AG09309 (cell line): ENCODE measurements at regions not wholly inside any gene's neighbourhood (a gene's known extent, or its start where the extent isn't known, plus 50 kb on each side); places are given as distances from the start of the nearest gene placed in this dataset.
A peak's percentile ranks its signal among the peaks of the same experiment; 100 is the strongest.

ENCODE experiments used
- DNase-seq: peaks from one replicate; pipeline ENCODE4 v3.0.0-alpha.2; 2010; ENCODE audit warnings: low read depth
- H3K4me3 ChIP-seq: 2 replicates; pipeline ENCODE4 v1.5.1; 2011; ENCODE audit warnings: mild to moderate bottlenecking, low read depth, low read length, moderate library complexity; ENCODE audit not compliant: control insufficient read depth
- CTCF ChIP-seq: IDR thresholded peaks from 2 replicates; pipeline ENCODE4 v1.5.1; 2011; ENCODE audit warnings: mild to moderate bottlenecking, low read depth, low read length, inconsistent platforms; ENCODE audit not compliant: insufficient read depth, control insufficient read depth; ENCODE audit errors: missing control alignments

DNA sequence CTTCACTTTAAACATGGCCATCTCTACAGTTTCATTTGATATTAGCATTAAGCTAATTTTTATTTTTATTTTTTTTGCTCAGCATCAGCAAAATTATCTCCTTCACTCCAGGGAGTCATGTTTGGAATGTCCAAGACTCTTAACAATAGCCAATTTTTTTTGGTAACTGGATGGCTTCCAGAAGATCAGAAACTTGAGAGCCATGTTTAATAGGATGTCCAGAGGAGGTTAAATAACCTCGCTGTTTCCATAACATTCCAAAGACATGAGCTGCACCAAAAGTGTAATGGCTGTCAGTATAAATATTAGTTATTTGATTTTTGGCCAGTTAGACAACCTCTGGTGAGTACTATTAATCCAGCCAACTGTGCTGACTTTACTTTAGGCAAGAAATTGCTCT, 80.7 kb downstream of the DNTTIP2 start:
- DNase-seq = peak; percentile 83
- no peak for TF ChIP-seq CTCF
- H3K4me3 ChIP-seq = no peak overlapping the region

DNA sequence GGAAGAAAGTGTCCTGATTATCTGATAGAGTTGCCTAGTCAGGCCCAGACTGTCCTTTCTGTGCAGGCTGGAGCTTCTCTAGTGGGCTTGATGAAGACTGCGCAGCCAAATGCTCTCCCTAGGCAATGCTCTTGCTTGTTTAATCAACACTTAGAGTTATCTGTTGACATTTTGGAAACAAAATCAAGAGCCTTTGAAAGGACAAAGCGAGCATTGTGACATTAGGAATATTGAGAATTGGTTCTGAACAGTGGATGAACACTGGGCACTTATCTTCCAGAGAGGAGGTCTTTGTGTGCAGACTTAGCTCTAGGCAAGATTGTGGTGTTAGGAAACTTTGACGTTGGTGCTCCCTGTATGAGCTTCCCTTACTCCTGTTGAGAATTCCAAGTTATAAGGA, 94.5 kb downstream of the DNTTIP2 start:
- TF ChIP-seq CTCF = no peak
- no peak for DNase-seq
- no peak overlapping the region for H3K4me3 ChIP-seq

DNA sequence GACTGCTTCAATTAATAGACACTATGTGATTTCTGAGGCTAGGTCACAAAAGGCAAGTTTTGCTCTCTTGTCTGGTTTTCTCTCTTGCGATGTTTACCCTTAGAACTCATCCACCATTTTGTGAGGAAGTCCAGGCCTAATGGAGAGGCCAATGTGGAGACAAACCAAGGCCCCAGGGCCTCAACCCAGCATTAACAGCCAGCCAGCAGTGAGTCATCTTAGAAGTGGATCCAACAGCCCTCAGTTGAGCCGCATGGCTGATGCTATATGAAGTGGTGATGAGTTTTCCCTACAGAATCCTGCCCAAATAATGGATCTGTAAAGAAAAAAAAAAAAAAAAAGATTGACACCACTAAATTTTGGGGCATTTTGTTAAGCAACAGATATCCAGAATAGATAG, 95.1 kb downstream of the DNTTIP2 start:
- no peak overlapping the region for H3K4me3 ChIP-seq
- no peak for TF ChIP-seq CTCF
- no peak for DNase-seq

DNA sequence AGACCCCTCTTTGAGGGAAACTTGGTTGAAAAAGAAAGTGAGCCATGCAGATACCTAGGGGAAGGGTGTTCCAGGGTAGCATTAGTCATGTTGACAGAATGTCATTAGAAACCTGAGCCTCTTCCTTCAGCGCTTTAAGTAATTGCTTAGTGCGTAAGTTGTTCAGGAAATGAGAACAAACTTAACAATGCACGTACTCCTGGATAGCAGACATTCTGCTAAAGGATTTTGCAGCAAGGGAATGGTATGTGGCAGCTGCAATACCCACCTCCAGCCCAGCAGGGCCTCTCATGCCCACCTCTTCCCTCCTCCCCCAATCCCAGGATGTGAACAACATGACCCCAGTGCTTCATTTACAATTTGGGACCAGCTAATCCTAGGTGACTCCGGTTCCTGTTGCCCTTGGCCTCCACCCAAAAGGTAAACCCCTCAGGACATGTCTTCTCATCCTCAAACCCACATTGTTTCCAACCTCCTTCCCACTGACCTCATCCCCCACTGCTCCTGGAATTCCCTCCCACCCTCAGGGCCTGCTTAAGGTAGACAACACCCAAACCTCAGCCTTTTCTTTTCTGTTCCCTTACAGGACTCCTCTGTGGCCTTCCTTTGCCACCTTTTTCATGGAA, 98.0 kb upstream of the BCAR3 start:
- H3K4me3 ChIP-seq = no peak overlapping the region
- peak; percentile 59 for DNase-seq
- TF ChIP-seq CTCF = no peak

DNA sequence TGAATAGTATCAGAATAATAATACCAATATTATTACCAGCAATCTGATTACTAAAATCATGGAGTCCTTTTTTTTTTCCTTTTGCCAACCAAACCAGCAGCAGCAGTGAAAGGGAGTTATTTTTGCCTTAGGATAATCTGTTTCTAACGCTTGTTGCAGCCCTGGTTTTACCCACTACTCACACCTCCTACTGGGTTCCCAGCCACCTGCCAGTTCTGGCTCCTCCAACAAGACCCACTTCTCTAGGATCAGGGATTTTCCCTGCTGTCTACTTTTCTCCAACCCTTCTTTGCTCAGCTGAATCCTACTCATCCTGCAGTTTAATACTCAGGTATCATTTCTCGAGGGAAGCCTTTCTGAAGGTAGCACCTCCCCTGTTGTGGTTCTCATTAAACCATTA, 96.8 kb upstream of the BCAR3 start:
- H3K4me3 ChIP-seq = no peak overlapping the region
- TF ChIP-seq CTCF = no peak
- no peak for DNase-seq

DNA sequence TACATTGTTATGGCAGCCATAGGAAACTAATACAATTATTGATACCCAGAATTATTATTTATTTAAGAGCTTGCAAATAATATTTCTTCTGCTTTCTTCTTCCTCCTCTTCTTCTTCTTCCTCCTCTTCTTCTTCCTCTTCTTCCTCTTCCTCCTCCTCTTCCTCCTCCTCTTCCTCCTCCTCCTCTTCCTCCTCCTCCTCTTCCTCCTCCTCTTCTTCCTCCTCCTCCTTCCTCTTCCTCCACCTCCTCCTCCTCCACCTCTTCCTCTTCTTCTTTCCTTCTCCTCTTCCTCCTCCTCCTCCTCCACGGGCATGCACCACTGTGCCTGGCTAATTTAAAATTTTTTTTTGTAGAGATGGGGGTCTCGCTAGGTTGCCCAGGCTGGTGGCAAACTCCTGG, 95.6 kb upstream of the BCAR3 start:
- DNase-seq = no peak
- no peak overlapping the region for H3K4me3 ChIP-seq
- TF ChIP-seq CTCF = no peak

DNA sequence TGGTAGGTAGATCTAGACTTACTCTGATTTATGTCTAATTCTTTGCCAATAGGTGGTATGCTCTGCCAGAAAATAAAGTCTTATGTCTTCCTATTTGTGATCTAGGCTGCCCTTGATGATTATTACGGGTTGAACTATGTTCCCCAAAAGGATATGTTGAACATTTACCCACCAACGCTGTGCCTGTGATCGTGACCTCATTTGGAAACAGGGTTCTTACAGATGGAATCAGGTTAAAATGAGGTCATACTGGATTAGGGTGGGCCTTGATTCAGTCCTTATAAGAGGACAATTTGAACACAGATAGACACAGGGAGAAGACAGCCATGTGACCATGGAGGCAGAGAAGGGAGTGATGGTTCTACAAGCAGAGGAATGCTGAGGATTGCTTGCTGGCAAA, 95.1 kb upstream of the BCAR3 start:
- H3K4me3 ChIP-seq = no peak overlapping the region
- no peak for DNase-seq
- no peak for TF ChIP-seq CTCF
